Endothelial cell of umbilical vein (primary cell): ENCODE measurements at regions not wholly inside any gene's neighbourhood (a gene's known extent, or its start where the extent isn't known, plus 50 kb on each side); places are given as distances from the start of the nearest gene placed in this dataset.

Experiments used
- EZH2 ChIP-seq: IDR thresholded peaks from 2 replicates; pipeline ENCODE4 v1.6.1; 2012; ENCODE audit warnings: borderline replicate concordance, low read depth, mild to moderate bottlenecking, moderate library complexity, low read length, inconsistent platforms; ENCODE audit not compliant: severe bottlenecking
- FOS ChIP-seq: IDR thresholded peaks from 2 replicates; pipeline ENCODE4 v1.6.1; 2011; ENCODE audit warnings: mild to moderate bottlenecking, low read length, moderate library complexity, borderline replicate concordance; ENCODE audit not compliant: insufficient read depth
- TF ChIP-seq, protein P1 (sequence below), 2 donors: IDR thresholded peaks; 1 replicate in 1 of 2; 2 replicates in 1 of 2; pipeline ENCODE4 v1.5.1; 2011; ENCODE audit warnings: low read length in 2 of 2, mild to moderate bottlenecking in 2 of 2, moderate library complexity in 2 of 2, control low read depth in 1 of 2, inconsistent platforms in 1 of 2, low read depth in 1 of 2; ENCODE audit not compliant: insufficient read depth in 1 of 2; ENCODE audit errors: extremely low read depth in 1 of 2

- no peak for TF ChIP-seq EZH2
- TF ChIP-seq, protein P1, sequence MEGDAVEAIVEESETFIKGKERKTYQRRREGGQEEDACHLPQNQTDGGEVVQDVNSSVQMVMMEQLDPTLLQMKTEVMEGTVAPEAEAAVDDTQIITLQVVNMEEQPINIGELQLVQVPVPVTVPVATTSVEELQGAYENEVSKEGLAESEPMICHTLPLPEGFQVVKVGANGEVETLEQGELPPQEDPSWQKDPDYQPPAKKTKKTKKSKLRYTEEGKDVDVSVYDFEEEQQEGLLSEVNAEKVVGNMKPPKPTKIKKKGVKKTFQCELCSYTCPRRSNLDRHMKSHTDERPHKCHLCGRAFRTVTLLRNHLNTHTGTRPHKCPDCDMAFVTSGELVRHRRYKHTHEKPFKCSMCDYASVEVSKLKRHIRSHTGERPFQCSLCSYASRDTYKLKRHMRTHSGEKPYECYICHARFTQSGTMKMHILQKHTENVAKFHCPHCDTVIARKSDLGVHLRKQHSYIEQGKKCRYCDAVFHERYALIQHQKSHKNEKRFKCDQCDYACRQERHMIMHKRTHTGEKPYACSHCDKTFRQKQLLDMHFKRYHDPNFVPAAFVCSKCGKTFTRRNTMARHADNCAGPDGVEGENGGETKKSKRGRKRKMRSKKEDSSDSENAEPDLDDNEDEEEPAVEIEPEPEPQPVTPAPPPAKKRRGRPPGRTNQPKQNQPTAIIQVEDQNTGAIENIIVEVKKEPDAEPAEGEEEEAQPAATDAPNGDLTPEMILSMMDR (IDR thresholded peaks at IDR 0.05; ENCODE audit: extremely low read depth in 1 of 2, insufficient read depth in 1 of 2, low read depth in 1 of 2, low read length in 2 of 2) = no peak
- TF ChIP-seq FOS = no peak
Measured at GRCh38 chr2:217231212-217231611, 371.3 kb upstream of the TNP1 start.
